Parathyroid adenoma (tissue), 2 donors: ENCODE measurements at regions not wholly inside any gene's neighbourhood (a gene's known extent, or its start where the extent isn't known, plus 50 kb on each side); places are given as distances from the start of the nearest gene placed in this dataset.

Source experiments
- H2AFZ ChIP-seq: fragments of 300-600 bp; sonication (generic); one replicate; pipeline ENCODE4 v1.7.0; 2017; ENCODE audit warnings: antibody characterized with exemption, mild to moderate bottlenecking
- H3K27ac ChIP-seq: fragments of 300-600 bp; sonication (generic); one replicate; pipeline ENCODE4 v1.7.0; 2017
- H3K27me3 ChIP-seq: fragments of 300-600 bp; sonication (generic); one replicate; pipeline ENCODE4 v1.7.0; 2017; ENCODE audit warnings: low read length; ENCODE audit not compliant: control insufficient read depth, insufficient read depth
- H3K36me3 ChIP-seq: fragments of 300-600 bp; sonication (generic); one replicate; pipeline ENCODE4 v1.7.0; 2017; ENCODE audit warnings: low read length; ENCODE audit not compliant: control insufficient read depth, insufficient read depth
- H3K4me1 ChIP-seq: fragments of 300-600 bp; sonication (generic); one replicate; pipeline ENCODE4 v1.7.0; 2017; ENCODE audit warnings: control low read depth
- H3K4me2 ChIP-seq: fragments of 300-600 bp; sonication (generic); one replicate; pipeline ENCODE4 v1.7.0; 2017; ENCODE audit warnings: low read length
- H3K4me3 ChIP-seq: fragments of 300-600 bp; sonication (generic); one replicate; pipeline ENCODE4 v1.7.0; 2017; ENCODE audit warnings: low read depth, low read length
- H3K79me2 ChIP-seq: fragments of 300-600 bp; sonication (generic); one replicate; pipeline ENCODE4 v1.7.0; 2017; ENCODE audit warnings: control low read depth
- H3K9ac ChIP-seq: fragments of 300-600 bp; sonication (generic); one replicate; pipeline ENCODE4 v1.7.0; 2017; ENCODE audit warnings: mild to moderate bottlenecking
- H3K9me3 ChIP-seq: fragments of 300-600 bp; sonication (generic); one replicate; pipeline ENCODE4 v1.7.0; 2017; ENCODE audit warnings: low read length; ENCODE audit not compliant: control insufficient read depth
- TF ChIP-seq, protein P1 (sequence below): fragments of 300-600 bp; sonication (generic); IDR thresholded peaks from one replicate; pipeline ENCODE4 v1.7.0; 2017; ENCODE audit warnings: antibody characterized with exemption, mild to moderate bottlenecking
- donor health status: primary hyperparathyroidism.

DNA sequence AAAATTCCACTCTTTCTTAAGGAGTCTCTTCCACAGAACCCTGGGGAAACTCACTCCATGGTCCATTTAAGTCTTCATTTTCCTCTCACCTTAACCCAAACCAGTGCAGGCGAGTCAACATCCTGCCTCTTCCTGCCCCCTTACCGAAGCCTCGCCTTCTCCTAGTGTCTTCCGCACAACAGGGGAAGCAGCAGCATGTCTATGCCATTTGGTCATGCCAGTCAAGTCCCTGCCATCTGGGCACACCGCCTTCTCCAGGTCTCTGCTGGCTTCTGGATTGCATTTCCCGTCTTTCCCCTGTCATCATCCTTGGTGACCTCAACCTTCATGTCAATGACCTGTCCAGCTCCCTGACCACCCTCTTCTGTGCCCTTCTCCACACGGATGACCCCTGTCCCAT, 77.3 kb upstream of the FZD7 start:
- TF ChIP-seq, protein P1, sequence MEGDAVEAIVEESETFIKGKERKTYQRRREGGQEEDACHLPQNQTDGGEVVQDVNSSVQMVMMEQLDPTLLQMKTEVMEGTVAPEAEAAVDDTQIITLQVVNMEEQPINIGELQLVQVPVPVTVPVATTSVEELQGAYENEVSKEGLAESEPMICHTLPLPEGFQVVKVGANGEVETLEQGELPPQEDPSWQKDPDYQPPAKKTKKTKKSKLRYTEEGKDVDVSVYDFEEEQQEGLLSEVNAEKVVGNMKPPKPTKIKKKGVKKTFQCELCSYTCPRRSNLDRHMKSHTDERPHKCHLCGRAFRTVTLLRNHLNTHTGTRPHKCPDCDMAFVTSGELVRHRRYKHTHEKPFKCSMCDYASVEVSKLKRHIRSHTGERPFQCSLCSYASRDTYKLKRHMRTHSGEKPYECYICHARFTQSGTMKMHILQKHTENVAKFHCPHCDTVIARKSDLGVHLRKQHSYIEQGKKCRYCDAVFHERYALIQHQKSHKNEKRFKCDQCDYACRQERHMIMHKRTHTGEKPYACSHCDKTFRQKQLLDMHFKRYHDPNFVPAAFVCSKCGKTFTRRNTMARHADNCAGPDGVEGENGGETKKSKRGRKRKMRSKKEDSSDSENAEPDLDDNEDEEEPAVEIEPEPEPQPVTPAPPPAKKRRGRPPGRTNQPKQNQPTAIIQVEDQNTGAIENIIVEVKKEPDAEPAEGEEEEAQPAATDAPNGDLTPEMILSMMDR: no peak
- Histone ChIP-seq H3K36me3 (no peaks in the 10 kb centered on the region), H3K4me1 (peaks cover 17% of the 10 kb centered on the region), H3K27me3 (no peaks in the 10 kb centered on the region), H3K79me2 (no peaks in the 10 kb centered on the region), H3K27ac (no peak overlapping the region), H3K9me3 (no peaks in the 10 kb centered on the region), H3K4me3 (no peak overlapping the region), H2AFZ (peak overlapping the region; percentile 59), H3K9ac (no peak overlapping the region), H3K4me2 (no peak overlapping the region)

GRCh38 chr2:201957091-201957490, 76.6 kb upstream of the FZD7 start:
- Histone ChIP-seq H2AFZ (no peak overlapping the region), H3K27me3 (no peaks in the 10 kb centered on the region), H3K9me3 (no peaks in the 10 kb centered on the region), H3K79me2 (no peaks in the 10 kb centered on the region), H3K9ac (no peak overlapping the region), H3K4me2 (no peak overlapping the region), H3K27ac (no peak overlapping the region), H3K4me1 (peaks cover 17% of the 10 kb centered on the region), H3K4me3 (no peak overlapping the region), H3K36me3 (no peaks in the 10 kb centered on the region)
- TF ChIP-seq, protein P1: no peak

DNA sequence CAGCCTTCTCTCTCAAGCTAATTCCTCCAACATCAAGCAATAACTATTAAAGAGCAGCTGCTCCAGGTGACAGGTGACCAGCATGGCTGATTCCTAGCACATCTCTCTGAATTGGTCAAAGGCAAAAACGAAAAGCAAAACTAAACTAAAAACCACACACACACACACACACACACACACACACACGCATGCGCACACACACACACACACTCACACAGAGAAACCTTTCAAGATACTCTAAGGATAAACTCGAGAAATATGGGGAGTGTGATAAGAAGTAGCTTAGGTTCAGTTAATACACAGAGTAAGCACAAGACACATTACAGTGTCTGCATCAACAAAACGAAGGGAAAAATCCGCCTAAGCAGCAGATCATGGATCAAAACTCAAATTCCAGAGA, 74.5 kb upstream of the FZD7 start:
- Histone ChIP-seq H3K4me2 (no peak overlapping the region), H3K9me3 (no peaks in the 10 kb centered on the region), H3K27me3 (no peaks in the 10 kb centered on the region), H3K27ac (no peak overlapping the region), H3K4me3 (no peak overlapping the region), H3K79me2 (no peaks in the 10 kb centered on the region), H3K36me3 (no peaks in the 10 kb centered on the region), H3K4me1 (peaks cover 15% of the 10 kb centered on the region), H2AFZ (no peak overlapping the region), H3K9ac (no peak overlapping the region)
- TF ChIP-seq, protein P1: no peak

GRCh38 chr2:201959626-201960025, 74.0 kb upstream of the FZD7 start:
- no peaks in the 10 kb centered on the region for H3K79me2 ChIP-seq
- H3K36me3 ChIP-seq: no peaks in the 10 kb centered on the region
- H3K9me3 ChIP-seq: no peaks in the 10 kb centered on the region
- no peak overlapping the region for H2AFZ ChIP-seq
- H3K9ac ChIP-seq: no peak overlapping the region
- H3K27me3 ChIP-seq: no peaks in the 10 kb centered on the region
- no peak overlapping the region for H3K4me2 ChIP-seq
- H3K4me3 ChIP-seq: no peak overlapping the region
- no peak overlapping the region for H3K27ac ChIP-seq
- TF ChIP-seq, protein P1: no peak
- peaks cover 15% of the 10 kb centered on the region for H3K4me1 ChIP-seq

DNA sequence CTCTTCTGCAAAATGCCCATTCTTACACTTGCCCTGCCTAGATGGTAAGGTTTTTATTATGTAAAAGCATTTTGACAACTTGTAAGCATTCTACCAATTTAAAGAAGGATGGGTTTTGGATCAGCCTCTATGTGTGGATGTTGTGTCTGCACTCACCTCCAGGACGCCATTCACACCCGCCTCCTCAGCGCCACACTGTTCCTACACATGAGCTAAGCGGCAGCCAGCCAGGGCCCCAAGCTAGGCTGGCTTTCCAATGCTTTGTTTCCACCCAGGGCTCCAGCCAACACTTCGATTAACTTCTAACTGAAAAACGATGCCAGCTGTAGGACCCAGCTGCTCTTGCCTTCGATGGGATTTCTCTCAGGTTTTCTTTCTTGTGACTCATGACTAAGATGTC, 73.3 kb upstream of the FZD7 start:
- H3K9me3 ChIP-seq: no peaks in the 10 kb centered on the region
- TF ChIP-seq, protein P1: no peak
- H3K79me2 ChIP-seq: no peaks in the 10 kb centered on the region
- no peak overlapping the region for H3K4me3 ChIP-seq
- H3K36me3 ChIP-seq: no peaks in the 10 kb centered on the region
- H2AFZ ChIP-seq: no peak overlapping the region
- no peak overlapping the region for H3K4me2 ChIP-seq
- peaks cover 12% of the 10 kb centered on the region for H3K4me1 ChIP-seq
- no peaks in the 10 kb centered on the region for H3K27me3 ChIP-seq
- no peak overlapping the region for H3K27ac ChIP-seq
- no peak overlapping the region for H3K9ac ChIP-seq
